ENCODE measurements at regions not wholly inside any gene's neighbourhood (a gene's known extent, or its start where the extent isn't known, plus 50 kb on each side); places are given as distances from the start of the nearest gene placed in this dataset.

DNA sequence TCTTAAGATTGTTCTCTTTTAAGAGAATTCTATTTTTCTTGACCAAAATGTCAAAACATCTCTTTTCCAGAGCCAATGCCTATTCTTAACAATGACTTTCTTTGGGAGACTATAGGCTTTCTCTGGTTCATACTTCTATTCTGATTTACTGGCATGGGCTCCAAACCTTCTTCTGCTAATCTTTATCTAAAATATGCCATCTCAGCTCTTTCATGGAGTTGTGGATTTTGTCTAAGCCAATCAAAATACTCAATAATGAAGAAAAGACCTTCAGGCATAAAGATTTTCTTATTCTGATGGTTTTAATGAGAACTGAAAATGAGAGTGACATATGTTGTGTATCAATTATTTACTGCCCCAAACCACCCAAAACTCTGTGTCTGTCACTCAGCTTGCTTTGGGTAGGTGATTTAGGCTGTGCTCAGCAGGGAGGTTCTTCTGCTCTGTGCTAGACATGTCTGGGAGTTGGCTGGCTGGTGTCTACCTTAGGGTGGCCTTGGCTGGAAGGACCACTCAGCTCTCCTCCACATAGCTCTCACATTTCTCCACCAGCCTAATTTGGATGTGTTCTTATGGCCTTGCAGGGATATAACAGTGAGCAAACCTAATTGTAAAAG lies 270.8 kb downstream of the PRDM2 start:
- Histone ChIP-seq H3K4me2 (ENCODE audit: low read length) (no peak overlapping the region), H3K9ac (no peak overlapping the region), H3K27me3 (ENCODE audit: control insufficient read depth, insufficient read depth, low read length) (no peaks in the 10 kb centered on the region), H3K4me1 (no peaks in the 10 kb centered on the region), H3K27ac (no peak overlapping the region), H3K79me2 (no peaks in the 10 kb centered on the region), H3K4me3 (ENCODE audit: low read depth, low read length) (no peak overlapping the region), H3K9me3 (ENCODE audit: control insufficient read depth, low read length) (no peaks in the 10 kb centered on the region), H3K36me3 (ENCODE audit: control insufficient read depth, insufficient read depth, low read length) (no peaks in the 10 kb centered on the region), H2AFZ (no peak overlapping the region)
- TF ChIP-seq, protein P1, sequence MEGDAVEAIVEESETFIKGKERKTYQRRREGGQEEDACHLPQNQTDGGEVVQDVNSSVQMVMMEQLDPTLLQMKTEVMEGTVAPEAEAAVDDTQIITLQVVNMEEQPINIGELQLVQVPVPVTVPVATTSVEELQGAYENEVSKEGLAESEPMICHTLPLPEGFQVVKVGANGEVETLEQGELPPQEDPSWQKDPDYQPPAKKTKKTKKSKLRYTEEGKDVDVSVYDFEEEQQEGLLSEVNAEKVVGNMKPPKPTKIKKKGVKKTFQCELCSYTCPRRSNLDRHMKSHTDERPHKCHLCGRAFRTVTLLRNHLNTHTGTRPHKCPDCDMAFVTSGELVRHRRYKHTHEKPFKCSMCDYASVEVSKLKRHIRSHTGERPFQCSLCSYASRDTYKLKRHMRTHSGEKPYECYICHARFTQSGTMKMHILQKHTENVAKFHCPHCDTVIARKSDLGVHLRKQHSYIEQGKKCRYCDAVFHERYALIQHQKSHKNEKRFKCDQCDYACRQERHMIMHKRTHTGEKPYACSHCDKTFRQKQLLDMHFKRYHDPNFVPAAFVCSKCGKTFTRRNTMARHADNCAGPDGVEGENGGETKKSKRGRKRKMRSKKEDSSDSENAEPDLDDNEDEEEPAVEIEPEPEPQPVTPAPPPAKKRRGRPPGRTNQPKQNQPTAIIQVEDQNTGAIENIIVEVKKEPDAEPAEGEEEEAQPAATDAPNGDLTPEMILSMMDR (IDR thresholded peaks at IDR 0.05) = no peak

- H2AFZ ChIP-seq = no peak overlapping the region
- H3K79me2 ChIP-seq = no peaks in the 10 kb centered on the region
- H3K27me3 ChIP-seq (ENCODE audit: control insufficient read depth, insufficient read depth, low read length) = no peaks in the 10 kb centered on the region
- H3K4me3 ChIP-seq (ENCODE audit: low read depth, low read length) = no peak overlapping the region
- H3K9me3 ChIP-seq (ENCODE audit: control insufficient read depth, low read length) = no peaks in the 10 kb centered on the region
- no peaks in the 10 kb centered on the region for H3K4me1 ChIP-seq
- H3K36me3 ChIP-seq (ENCODE audit: control insufficient read depth, insufficient read depth, low read length) = no peaks in the 10 kb centered on the region
- no peak overlapping the region for H3K27ac ChIP-seq
- no peak overlapping the region for H3K9ac ChIP-seq
- no peak overlapping the region for H3K4me2 ChIP-seq (ENCODE audit: low read length)
- TF ChIP-seq, protein P1 (IDR thresholded peaks at IDR 0.05) = no peak
These were observed 276.5 kb downstream of the PRDM2 start for GRCh38 chr1:13976485-13976884.

GRCh38 chr1:13981142-13981541 lies 281.2 kb downstream of the PRDM2 start:
- Histone ChIP-seq H3K9me3 (ENCODE audit: control insufficient read depth, low read length) (no peaks in the 10 kb centered on the region), H3K4me2 (ENCODE audit: low read length) (no peak overlapping the region), H3K79me2 (no peaks in the 10 kb centered on the region), H3K36me3 (ENCODE audit: control insufficient read depth, insufficient read depth, low read length) (no peaks in the 10 kb centered on the region), H3K27ac (no peak overlapping the region), H2AFZ (no peak overlapping the region), H3K4me1 (no peaks in the 10 kb centered on the region), H3K4me3 (ENCODE audit: low read depth, low read length) (no peak overlapping the region), H3K9ac (no peak overlapping the region), H3K27me3 (ENCODE audit: control insufficient read depth, insufficient read depth, low read length) (no peaks in the 10 kb centered on the region)
- TF ChIP-seq, protein P1 (IDR thresholded peaks at IDR 0.05) = no peak

GRCh38 chr1:13983393-13983792 lies 283.4 kb downstream of the PRDM2 start:
- H3K4me3 ChIP-seq (ENCODE audit: low read depth, low read length) = no peak overlapping the region
- H3K27me3 ChIP-seq (ENCODE audit: control insufficient read depth, insufficient read depth, low read length) = no peaks in the 10 kb centered on the region
- H2AFZ ChIP-seq = no peak overlapping the region
- no peaks in the 10 kb centered on the region for H3K79me2 ChIP-seq
- no peaks in the 10 kb centered on the region for H3K9me3 ChIP-seq (ENCODE audit: control insufficient read depth, low read length)
- no peaks in the 10 kb centered on the region for H3K4me1 ChIP-seq
- no peaks in the 10 kb centered on the region for H3K36me3 ChIP-seq (ENCODE audit: control insufficient read depth, insufficient read depth, low read length)
- TF ChIP-seq, protein P1 (IDR thresholded peaks at IDR 0.05) = no peak
- H3K27ac ChIP-seq = no peak overlapping the region
- no peak overlapping the region for H3K9ac ChIP-seq
- H3K4me2 ChIP-seq (ENCODE audit: low read length) = no peak overlapping the region

- Histone ChIP-seq H3K27ac (no peak overlapping the region), H3K4me3 (ENCODE audit: low read depth, low read length) (no peak overlapping the region), H2AFZ (no peak overlapping the region), H3K4me2 (ENCODE audit: low read length) (no peak overlapping the region), H3K79me2 (no peaks in the 10 kb centered on the region), H3K27me3 (ENCODE audit: control insufficient read depth, insufficient read depth, low read length) (no peaks in the 10 kb centered on the region), H3K4me1 (no peaks in the 10 kb centered on the region), H3K9me3 (ENCODE audit: control insufficient read depth, low read length) (no peaks in the 10 kb centered on the region), H3K36me3 (ENCODE audit: control insufficient read depth, insufficient read depth, low read length) (no peaks in the 10 kb centered on the region), H3K9ac (no peak overlapping the region)
- TF ChIP-seq, protein P1 (IDR thresholded peaks at IDR 0.05) = no peak
These were observed 291.0 kb downstream of the PRDM2 start for GRCh38 chr1:13990939-13991338.

Data from parathyroid adenoma (tissue), 2 donors.